NCI-H146 (cell line): ENCODE measurements at regions not wholly inside any gene's neighbourhood (a gene's known extent, or its start where the extent isn't known, plus 50 kb on each side); places are given as distances from the start of the nearest gene placed in this dataset.
A peak's percentile ranks its signal among the peaks of the same experiment; 100 is the strongest.

Source experiments
- DNase-seq: peaks from one replicate; lab custom pipeline; 2025; lab: John Stamatoyannopoulos, UW

DNA sequence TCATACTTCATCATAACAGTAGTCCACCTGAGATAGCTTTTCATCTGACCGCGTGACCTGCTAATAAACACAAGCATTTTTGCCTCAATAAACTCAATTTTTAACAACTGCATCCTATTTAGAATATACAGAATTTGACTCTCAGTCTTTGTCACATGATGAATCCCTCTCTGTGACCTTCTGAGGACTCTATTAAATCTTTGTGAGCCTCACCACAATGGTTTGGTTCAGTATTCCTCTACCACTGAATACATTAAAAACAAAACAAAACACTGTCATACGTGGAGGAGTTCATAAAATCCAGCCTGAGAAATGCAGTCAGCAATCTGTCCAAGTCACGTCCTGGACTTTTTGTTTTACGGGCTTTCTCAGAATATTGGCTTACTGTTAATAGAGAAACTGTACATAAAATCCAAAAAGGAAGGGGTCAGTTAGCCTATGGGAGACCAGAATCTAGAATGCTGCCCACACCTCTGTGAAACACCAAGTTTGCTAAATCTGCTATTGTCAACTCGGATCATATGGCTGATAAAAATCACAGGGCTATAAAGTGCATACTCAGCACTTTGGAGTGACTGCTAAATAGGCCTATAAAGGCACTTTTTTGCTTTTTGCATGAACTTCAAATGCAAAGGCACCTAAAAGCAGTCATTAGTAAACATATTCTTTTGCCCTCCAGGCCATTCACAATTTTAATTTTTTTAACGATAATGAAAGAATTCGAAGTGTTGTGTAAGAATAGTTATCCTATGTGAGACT lies 190.3 kb upstream of the HDDC2 start:
- DNase-seq = no peak

DNA sequence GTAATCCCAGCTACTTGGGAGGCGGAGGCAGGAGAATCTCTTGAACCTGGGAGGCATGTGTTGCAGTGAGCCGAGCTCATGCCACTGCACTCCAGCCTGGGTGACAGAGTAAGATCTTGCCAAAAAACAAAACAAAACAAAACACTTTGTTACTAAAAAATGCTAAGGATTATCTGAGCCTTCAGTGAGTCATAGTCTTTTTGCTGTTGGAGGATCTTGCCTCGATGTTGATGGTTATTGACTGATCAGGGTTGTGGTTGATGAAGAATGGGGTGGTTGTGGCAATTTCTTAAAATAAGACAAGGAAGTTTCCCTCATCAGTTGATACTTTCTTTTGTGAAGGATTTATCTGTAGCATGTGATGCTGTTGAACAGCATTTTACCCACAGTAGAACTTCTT lies 196.8 kb upstream of the HDDC2 start:
- no peak for DNase-seq

DNA sequence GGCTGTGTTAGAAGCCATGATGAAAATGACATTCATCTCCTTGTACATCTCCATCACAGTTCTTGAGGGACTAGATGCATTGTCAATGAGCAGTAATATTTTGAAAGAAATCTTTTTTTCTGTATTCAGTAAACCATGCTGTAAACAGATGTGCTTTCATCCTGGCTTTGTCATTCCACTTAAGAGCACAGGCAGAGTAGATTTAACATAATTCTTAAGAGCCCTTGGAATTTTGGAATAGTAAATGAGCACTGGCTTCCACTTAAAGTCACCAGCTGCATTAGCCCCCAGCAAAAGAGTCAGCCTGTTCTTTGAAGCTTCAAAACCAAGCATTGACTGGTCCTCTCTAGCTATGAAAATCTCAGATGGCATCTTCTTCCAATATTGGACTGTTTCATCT lies 197.8 kb upstream of the HDDC2 start:
- no peak for DNase-seq

DNA sequence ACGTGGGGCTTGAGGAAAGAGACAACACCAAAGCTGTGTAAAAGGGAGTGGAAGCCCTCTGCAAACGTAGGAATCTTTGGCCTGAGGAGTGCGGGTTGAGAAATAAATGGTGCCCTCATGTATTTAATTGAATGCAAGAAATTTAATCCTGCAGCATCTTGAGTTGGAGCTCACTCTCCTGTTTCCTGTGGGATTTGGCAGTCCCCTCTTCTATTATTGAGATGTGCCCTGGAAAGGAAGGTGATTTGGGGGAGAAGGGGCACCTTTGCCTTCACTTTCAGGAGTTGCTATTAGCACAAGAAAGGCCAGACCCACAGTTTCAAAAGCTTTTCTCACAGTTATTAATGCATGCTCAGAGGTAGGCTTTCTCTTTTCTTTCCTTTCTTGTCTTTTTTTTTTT lies 201.4 kb upstream of the HDDC2 start:
- DNase-seq = no peak

DNA sequence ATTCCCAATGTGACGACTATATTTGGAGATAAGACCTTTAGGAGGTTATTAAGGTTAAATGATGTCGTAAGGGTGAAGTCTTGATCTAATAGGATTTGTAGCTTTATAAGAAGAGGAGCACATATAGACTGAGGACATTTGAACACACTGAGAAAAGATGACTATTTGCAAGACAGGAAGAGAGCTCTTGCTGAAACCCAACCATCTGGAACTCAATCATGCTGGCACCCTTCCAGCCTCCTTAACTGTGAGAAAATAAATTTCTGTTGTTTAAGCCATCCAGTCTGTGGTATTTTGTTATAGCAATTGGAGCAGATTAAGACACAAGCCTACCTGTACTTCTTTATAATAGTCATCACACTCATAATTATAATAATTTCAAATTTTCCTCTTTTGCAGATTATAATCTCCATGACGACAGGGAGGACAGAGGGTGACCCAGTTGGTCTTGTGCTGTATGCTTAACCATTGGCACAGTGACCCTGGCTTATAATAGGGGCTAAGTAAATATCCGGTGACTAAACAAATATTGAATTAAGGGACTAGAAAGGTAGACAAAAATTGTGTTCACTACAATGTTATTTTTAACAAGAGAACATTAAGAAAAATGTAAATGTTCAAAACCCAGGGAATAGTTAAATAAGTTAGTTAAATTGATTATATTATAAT lies 206.4 kb upstream of the HDDC2 start:
- peak; percentile 89 for DNase-seq

DNA sequence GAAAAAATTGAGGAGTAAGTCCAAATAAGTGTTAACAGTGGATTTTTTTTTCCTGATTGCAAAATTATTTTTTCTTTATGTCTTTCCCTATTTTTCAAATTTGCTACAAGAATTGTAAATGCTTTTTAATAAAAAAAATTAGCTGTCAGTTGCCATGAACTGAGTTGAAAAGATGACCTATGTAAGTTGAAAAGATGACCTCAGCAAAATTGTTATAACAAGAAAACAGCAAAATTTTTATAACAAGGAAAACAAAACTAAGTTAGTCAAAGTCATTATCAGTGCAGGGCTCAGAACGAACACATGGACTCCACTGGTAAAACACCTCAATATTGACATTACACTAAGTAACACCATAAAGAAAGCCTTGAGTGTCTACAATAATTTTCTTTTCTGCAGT lies 207.0 kb upstream of the HDDC2 start:
- DNase-seq = no peak

DNA sequence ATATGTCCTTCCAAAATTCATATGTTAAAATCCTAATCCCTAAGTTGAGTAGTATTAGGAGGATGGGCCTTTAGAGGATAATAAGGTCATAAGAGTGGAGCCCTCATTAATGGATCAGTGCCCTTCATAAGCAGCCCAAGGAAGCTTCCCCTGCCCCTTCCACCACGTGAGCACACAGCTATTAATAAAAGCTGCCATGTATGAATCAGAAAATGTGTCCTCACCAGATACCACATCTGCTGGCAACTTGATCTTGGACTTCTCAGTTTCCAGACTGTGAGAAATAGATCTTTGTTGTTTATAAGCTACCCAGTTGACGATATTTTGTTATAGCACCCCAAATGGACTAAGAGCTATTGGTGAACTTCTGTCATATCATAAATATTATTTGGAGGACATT lies 207.7 kb upstream of the HDDC2 start:
- no peak for DNase-seq

DNA sequence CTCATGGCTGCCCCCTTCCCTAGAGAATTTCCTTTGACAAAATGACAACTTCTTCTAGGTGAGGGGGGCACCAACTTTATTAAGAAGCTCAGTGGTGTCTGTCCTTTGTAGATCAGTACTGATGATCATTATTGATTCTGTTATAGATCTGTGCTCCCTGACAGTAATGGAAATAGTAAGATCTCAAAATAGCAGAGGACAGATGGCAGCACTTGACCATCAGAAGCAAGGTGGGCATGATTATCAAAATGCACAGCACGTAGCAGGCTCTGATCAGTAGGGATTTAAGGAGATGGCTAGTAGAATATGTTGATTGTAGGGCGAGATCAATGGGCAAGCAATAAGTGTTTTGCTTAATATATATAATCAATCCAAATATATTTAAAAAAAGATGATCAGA lies 208.6 kb upstream of the HDDC2 start:
- no peak for DNase-seq

DNA sequence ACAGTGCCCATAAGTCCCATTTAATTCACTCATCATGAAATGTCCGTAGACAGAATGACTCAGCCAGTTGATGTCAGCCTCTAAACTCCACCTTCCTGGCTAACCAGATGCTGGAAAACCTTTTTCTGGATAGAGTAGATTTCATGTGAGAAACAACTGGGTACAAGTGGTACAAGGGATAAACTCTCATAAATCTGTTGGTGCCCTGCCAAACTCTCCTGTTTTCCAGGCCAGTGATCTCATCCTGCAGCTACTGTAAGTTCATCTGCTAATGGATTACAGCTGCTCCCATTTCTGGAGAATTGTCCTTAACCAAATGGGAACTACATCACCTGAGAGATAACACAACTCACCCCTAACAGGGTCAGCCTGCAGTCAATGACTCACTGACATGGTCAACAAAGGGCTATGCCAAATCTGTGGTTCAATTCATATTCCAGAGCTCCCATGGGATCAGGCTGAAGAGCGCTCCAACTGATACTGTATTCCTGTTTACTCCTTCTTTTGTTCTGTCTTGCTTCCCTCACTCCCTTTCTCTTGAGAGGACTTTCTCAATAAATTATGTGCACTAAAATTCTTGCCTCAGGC lies 210.1 kb upstream of the HDDC2 start:
- peak; percentile 79 for DNase-seq

DNA sequence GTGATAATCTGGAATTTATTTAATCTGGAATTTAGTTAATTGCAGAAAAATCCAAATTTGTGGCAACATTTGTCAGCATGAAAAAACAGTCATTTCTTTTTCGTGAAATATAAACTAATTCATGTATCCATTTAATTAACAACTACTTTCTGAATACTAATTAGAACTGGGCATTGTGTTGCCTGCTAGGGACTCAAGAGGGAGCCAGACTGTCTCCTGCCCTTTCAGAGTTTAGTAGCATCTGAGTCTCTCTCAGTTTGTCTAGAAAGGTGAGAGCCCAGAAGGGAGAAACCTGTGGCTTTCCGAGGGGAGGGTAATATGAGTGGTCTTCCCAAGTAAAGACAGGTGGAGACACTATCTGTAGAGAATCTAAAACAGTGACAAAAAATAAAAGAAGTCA lies 210.9 kb upstream of the HDDC2 start:
- DNase-seq = peak; percentile 42

DNA sequence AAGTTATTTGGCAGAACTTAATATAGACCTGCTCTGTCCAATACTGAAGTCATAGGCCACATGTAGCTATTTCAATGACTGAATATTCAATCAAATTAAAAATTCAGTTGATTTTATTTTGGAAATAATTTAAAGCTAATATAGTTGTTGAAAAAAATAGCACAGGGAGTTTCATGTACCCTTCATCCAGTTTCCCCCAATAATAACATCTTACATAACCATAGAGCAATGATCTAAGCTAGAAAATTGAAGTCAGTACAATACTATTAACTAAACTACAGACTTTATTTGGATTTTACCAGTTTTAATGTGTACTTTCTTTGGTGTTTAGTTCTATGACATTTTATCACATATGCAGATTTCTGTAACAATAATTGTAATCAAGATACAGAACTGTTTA lies 212.2 kb upstream of the HDDC2 start:
- DNase-seq = no peak

DNA sequence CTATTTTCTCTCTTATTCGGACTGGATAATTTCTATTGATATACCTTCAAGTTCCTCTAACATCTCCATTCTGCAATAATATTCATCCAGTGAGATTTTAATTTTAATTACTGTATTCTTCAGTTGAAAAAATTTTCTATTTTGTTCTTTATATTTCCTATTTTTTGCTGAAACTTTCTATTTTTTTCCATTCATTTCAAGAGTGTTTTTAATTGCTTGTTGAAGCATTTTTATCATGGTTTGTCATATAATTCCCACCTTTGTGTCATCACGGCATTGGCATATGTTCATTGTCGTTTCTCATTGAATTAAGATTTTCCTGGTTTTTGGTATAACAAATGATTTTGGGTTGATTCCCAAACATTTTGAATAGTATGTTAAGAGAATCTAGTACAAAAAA lies 214.9 kb upstream of the HDDC2 start:
- no peak for DNase-seq

DNA sequence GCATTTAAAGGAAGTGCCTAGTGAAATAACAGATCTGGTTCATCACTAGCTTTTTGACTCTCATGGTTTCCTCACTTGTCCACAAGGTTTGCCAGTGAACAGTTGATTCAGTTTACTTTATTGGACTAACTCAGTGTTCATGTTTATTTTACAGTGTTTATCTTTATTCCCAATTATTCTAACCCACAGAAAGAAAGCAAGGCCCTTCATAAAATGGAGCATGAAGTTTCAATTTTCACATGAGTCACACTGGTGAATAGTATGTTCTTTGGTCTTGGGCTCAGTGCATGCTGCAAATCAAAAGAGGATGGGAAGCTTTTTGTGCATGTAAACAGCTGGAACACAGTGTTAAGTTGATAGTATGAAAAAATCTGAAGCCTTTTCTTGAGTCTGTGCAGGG lies 217.6 kb upstream of the HDDC2 start:
- no peak for DNase-seq

DNA sequence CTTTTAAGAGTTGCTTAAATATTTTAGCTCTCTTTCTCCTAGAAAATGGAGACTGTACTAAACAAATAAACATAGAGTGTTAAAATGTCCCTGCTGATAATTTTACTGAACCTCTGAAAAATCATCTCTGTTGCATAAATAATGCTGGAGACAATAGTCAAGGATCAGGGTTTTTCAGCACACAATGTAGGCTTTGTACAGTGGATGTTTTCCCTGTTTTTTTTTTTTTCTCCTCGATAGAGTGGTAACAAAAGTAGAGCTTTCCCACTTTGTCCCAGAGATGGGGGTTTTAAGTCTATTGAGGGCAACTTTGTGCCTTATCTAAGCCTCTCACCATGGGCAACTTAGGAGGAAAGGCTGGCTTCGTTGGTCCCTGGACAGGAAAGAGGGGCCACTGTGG lies 222.6 kb upstream of the HDDC2 start:
- no peak for DNase-seq

DNA sequence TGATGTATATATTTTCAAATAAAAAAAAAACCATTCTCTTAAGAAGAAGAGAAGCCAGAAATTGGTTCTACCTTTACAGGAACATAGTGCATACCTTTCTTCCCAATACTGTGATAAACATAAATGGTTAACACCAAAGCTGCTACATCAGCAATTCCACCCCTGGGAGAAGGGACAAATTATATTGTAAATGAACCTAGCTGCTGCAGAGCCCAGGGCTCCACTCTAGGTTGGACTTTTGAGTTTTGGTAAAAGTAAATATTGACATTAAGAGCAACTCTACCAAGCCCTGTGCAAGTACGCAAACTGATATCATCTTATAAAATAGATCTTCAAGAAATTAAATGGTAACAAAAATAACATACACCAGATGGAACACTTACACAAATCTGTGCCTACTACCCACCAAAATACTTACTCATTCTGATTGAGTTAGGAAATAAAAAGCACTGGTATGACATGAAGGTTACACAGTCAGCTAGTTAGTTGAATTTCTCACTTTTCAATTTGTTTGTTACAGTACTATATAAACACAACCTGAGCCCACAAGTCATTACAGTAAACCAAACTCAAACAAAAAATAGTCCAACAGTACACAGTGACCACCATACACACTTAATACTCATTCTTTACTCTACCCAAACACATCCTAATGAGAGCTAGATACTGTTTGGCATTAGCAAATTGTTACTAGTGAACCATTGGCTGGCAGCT lies 223.3 kb upstream of the HEY2 start:
- DNase-seq = no peak

DNA sequence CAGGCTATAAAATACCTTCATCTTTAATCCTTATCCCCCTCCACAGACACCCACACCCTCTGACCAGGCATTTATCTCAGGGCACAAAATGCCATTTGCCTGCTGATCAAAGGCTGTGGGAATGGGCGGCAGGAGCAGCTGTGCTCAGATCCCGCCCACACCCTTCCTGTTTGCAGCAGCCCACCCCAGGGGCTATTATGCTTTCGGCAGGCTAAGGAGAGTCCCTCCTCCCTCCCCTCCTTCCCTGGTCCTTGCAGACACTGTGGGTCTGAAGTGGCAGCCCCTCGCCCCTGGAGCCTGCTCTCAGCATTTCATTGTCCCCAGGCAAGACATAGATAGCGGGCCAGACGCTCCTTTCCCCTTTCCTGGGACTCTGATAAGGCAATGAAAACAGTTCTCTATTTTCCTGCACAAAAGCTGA lies 220.8 kb upstream of the HEY2 start:
- peak; percentile 36 for DNase-seq

DNA sequence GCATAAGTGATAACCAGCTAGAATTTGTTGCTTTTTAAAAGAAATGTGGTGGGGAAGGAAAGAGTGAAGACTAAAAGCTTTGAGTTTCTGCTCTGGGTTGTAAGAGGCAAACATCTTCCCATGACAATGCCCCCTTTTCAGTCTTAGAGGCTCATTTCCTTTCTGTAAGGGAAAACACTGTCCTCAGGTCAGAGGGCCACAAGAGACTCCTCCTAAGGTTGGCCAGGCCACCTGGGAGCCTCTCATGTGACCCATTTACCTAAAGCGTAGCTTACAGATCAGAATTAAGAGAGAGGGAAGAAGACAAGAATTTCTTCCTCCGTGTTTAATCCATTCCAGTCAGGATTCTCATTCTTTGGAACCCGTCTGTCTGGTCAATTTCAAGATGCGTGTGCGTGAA lies 220.4 kb upstream of the HEY2 start:
- DNase-seq = no peak

DNA sequence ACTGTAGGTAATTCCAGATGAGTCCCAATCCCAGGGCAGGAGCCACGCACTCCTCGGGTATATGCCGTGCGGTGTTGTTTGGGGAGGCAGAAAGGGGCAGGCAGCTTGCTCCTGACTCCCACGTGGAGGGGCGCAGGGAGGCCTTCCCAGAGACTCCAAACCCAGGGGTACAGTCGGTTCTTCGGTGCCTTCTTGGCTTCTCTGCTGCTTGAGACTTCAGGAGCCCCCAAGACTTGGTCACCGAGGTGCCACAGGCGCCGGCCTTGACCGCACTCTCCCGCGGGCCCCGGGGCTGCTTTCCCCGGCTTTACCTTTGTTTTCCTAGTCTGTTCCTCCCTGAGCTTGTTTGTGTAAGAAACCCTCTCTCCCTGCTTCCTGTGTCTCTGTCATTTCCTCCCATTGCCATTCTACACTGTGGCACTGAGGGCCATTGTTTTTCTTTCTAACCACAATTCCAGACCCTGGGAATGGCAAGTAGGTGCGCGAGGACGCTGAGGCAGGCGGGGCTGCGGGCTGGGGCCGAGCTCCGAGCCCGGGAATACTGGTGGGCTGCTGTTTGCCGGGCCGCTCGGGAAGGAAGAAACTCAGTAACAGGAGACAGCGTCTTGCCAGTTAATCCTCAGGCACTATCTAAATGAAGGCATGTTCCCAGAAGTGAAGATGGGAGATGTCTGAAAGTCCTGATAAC lies 215.6 kb upstream of the HEY2 start:
- DNase-seq = no peak

DNA sequence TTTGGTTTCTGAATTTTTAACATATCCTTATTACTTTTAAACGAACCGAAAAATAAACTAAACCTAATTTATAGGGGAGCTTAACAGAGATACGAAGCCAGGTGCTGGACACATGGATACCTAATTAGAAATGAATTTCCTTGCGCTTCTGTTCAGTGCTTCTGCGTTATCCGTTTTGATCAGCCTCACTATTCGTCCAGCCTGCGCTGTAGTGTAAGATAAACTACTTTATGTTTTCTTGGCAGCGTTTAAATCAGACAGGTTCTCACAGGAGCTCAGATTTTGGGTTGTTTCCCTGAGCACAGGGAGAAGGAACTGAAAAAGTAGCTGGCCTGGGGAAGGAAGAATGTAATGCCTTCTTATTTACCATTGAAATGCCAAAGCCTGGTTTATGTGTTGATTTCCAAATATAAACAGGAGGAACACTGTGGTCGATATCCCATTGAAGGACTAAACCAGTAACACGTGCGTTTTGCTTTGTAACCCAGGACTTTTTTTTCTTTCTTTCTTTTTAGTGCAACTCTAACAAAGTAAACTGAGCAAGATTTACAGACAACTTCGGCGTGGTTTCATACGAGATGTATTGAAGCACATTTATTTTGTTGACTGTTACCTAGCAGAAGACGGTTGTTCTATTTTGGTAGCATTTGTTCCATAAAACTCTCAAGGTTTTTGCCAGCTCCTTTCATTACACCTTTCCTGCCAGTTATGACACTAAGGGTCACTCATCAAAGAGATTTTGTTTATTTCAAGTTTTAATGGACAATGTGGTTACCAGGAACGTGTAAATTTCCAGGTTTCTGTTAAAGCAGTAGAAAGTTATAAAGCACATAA lies 214.8 kb upstream of the HEY2 start:
- DNase-seq = no peak

DNA sequence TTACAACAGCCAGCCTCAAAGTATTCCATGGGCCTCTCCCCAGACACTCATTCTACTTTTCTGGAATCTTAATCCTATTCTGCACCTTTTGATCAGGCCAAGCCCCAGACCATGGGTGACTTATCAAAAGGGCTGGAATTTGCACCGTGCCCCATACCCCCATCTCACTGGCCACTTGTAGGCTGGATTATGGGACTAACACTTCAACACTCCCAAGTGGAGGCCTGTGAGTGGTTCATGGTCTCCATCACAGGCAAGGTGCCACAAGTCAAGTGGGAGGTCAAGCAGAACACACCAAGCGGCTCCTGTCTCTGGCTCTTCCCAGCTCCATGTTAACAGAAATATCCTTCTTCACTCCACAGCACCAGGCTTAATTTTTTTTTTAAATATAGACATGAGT lies 212.3 kb upstream of the HEY2 start:
- no peak for DNase-seq

DNA sequence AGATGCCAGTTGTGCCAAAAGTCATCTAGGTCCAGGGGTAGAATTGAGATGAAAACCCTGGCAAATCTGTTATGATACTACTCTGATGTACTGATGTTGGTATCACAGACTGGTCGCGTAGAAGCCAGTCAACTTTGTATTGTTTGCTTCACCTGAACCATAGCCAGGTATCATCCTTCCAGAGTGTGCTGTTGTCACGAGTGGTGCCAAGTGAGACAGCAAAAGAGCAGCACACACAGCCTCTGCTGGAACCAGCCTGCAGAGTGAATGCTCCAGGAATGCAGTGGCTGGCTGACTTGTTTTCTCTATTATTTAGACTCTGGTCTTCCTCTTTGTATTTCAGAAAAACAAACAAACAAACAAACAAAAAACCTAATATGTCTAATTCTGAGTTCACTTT lies 209.5 kb upstream of the HEY2 start:
- DNase-seq = no peak
